Liver (tissue), 8 donors: ENCODE measurements at regions not wholly inside any gene's neighbourhood (a gene's known extent, or its start where the extent isn't known, plus 50 kb on each side); places are given as distances from the start of the nearest gene placed in this dataset.
A peak's percentile ranks its signal among the peaks of the same experiment; 100 is the strongest.

ENCODE experiments used
- DNase-seq: peaks from one replicate; pipeline ENCODE4 v3.0.0-alpha.2; 2017; ENCODE audit warnings: low spot score
- H3K27ac ChIP-seq, 2 donors: one replicate each; pipeline ENCODE4 v1.7.0; 2013; ENCODE audit warnings: inconsistent platforms in 2 of 2, low read length in 2 of 2, control low read depth in 1 of 2, low read depth in 1 of 2, mild to moderate bottlenecking in 1 of 2
- H3K27me3 ChIP-seq, 4 donors: one replicate each; pipeline versions ENCODE4 v1.6.1 to v1.7.0; 2013; ENCODE audit warnings: low read length in 3 of 4, inconsistent platforms in 1 of 4, mild to moderate bottlenecking in 1 of 4, moderate library complexity in 1 of 4; ENCODE audit not compliant: control insufficient read depth in 4 of 4, insufficient read depth in 4 of 4
- H3K36me3 ChIP-seq, 4 donors: one replicate each; pipeline versions ENCODE4 v1.6.1 to v1.7.0; 2013; ENCODE audit warnings: low read length in 3 of 4, mild to moderate bottlenecking in 3 of 4, low read depth in 1 of 4, moderate library complexity in 1 of 4; ENCODE audit not compliant: control insufficient read depth in 4 of 4, insufficient read depth in 3 of 4
- H3K4me1 ChIP-seq, 4 donors: one replicate each; pipeline versions ENCODE4 v1.6.1 to v1.7.0; 2013; ENCODE audit warnings: low read length in 3 of 4, mild to moderate bottlenecking in 3 of 4, moderate library complexity in 1 of 4; ENCODE audit not compliant: control insufficient read depth in 4 of 4, insufficient read depth in 4 of 4
- H3K4me3 ChIP-seq, 3 donors: one replicate each; pipeline versions ENCODE4 v1.6.1 to v1.7.0; 2013; ENCODE audit warnings: low read length in 3 of 3, control low read depth in 1 of 3, low read depth in 1 of 3, mild to moderate bottlenecking in 1 of 3
- H3K9ac ChIP-seq, 2 donors: one replicate each; pipeline ENCODE4 v1.7.0; 2013; ENCODE audit warnings: low read length in 2 of 2, mild to moderate bottlenecking in 2 of 2, moderate library complexity in 2 of 2, control low read depth in 1 of 2, low read depth in 1 of 2
- H3K9me3 ChIP-seq, 4 donors: one replicate each; pipeline versions ENCODE4 v1.6.1 to v1.7.0; 2013; ENCODE audit warnings: low read length in 3 of 4; ENCODE audit not compliant: control insufficient read depth in 4 of 4
- EGR1 ChIP-seq, 2 donors: IDR thresholded peaks; 2 replicates each; pipeline ENCODE4 v1.6.1; 2016 to 2018; ENCODE audit warnings: antibody characterized with exemption in 2 of 2, low read depth in 2 of 2
- FOXA1 ChIP-seq: IDR thresholded peaks from 2 replicates; pipeline ENCODE4 v1.6.1; 2016; ENCODE audit warnings: antibody characterized with exemption
- FOXA2 ChIP-seq: IDR thresholded peaks from 2 replicates; pipeline ENCODE4 v1.6.1; 2016; ENCODE audit warnings: antibody characterized with exemption
- GABPA ChIP-seq, 2 donors: IDR thresholded peaks in 1 of 2; conservative IDR thresholded peaks in 1 of 2; 2 replicates each; pipeline ENCODE4 v1.6.1; 2016; ENCODE audit warnings: antibody characterized with exemption in 2 of 2, mild to moderate bottlenecking in 1 of 2, moderate library complexity in 1 of 2
- HNF4A ChIP-seq, 2 donors: conservative IDR thresholded peaks; 2 replicates each; pipeline ENCODE4 v1.6.1; 2016; ENCODE audit warnings: antibody characterized with exemption in 2 of 2, mild to moderate bottlenecking in 2 of 2
- HNF4G ChIP-seq: IDR thresholded peaks from 2 replicates; pipeline ENCODE4 v1.6.1; 2016; ENCODE audit warnings: antibody characterized with exemption
- JUND ChIP-seq, 2 donors: IDR thresholded peaks; 2 replicates each; pipeline ENCODE4 v1.6.1; 2016; ENCODE audit warnings: antibody characterized with exemption in 2 of 2
- NR2F2 ChIP-seq: IDR thresholded peaks from 2 replicates; pipeline ENCODE4 v1.6.1; 2016; ENCODE audit warnings: antibody characterized with exemption
- RAD21 ChIP-seq, 2 donors: IDR thresholded peaks; 2 replicates each; pipeline ENCODE4 v1.6.1; 2016; ENCODE audit warnings: antibody characterized with exemption in 2 of 2, mild to moderate bottlenecking in 2 of 2
- RXRA ChIP-seq, 2 donors: IDR thresholded peaks; 2 replicates each; pipeline ENCODE4 v1.6.1; 2017 to 2018; ENCODE audit warnings: antibody characterized with exemption in 2 of 2, mild to moderate bottlenecking in 1 of 2
- SP1 ChIP-seq: IDR thresholded peaks from 2 replicates; pipeline ENCODE4 v1.6.1; 2018; ENCODE audit warnings: antibody characterized with exemption, mild to moderate bottlenecking
- YY1 ChIP-seq: IDR thresholded peaks from 2 replicates; pipeline ENCODE4 v1.6.1; 2016; ENCODE audit warnings: antibody characterized with exemption, mild to moderate bottlenecking
- WGBS: extraction: QIAGEN DNeasy Blood & Tissue Kit; methylation state at CpG from one replicate; pipeline ENCODE4 v1.1.7; 2013; 5-methylcytosine and 5-hydroxymethylcytosine counted together
- TF ChIP-seq, protein P1 (sequence below): IDR thresholded peaks from 2 replicates; pipeline ENCODE4 v1.6.1; 2016; ENCODE audit warnings: antibody characterized with exemption
- TF ChIP-seq, protein P2 (sequence below): IDR thresholded peaks from 2 replicates; pipeline ENCODE4 v1.6.1; 2016; ENCODE audit warnings: antibody characterized with exemption, mild to moderate bottlenecking
- TF ChIP-seq, protein P3 (sequence below): IDR thresholded peaks from 2 replicates; pipeline ENCODE4 v1.6.1; 2016; ENCODE audit warnings: antibody characterized with exemption
- TF ChIP-seq, protein P4 (sequence below): IDR thresholded peaks from 2 replicates; pipeline ENCODE4 v1.6.1; 2016; ENCODE audit warnings: antibody characterized with exemption
- TF ChIP-seq, protein P5 (sequence below): fragments of 150-350 bp; IDR thresholded peaks from 2 replicates; pipeline ENCODE4 v1.5.1; 2017; ENCODE audit warnings: improper control_type of control experiment, low read depth, low read length; ENCODE audit not compliant: missing input control
- donor health status: healthy.
- donor health status: healthy.
- donor health status: healthy.
- donor health status: healthy.
- donor health status: healthy.

DNA sequence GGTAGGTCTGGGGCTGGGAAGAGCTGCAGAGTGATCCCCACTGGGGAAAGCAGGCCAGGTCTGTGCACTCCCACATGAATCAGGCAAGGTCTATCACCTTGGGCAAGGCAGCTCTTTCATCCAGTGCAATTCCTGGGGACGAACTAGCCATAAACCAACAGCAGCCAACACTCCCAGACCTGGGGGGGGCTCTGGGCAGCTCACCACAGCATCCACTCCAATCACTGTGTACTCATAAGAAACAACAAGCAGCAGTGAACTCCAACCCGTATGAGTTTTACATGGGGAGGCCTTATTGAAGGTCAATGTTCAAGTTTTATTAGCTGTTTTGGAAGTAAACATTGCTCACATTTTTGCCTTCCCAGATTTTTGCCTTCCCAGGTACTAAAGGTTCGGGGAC, 157.4 kb upstream of the NAV2 start:
- no peak overlapping the region for H3K4me3 ChIP-seq
- 25% methylated on average over 3 of the region's 3 CpGs for WGBS
- H3K27ac ChIP-seq = peak overlapping the region in 1 of 2 donors; percentile 58
- H3K9me3 ChIP-seq = no peaks in the 10 kb centered on the region
- H3K27me3 ChIP-seq = no peaks in the 10 kb centered on the region
- no peaks in the 10 kb centered on the region for H3K36me3 ChIP-seq
- no peak for DNase-seq
- H3K4me1 ChIP-seq = peaks cover 8 to 36% (median 29%) of the 10 kb centered on the region in 4 donors
- TF ChIP-seq NR2F2 (no peak), YY1 (peak; percentile 46), RXRA (IDR thresholded peaks at IDR 0.05) (peak; percentile 69 to 87), HNF4G (peak; percentile 49), HNF4A (conservative IDR thresholded peaks at IDR 0.05) (peak; percentile 85 to 86), GABPA (IDR thresholded peaks at IDR 0.05 in 1 of 2, conservative IDR thresholded peaks at IDR 0.05 in 1 of 2) (no peak), RAD21 (IDR thresholded peaks at IDR 0.05) (peak; percentile 50 to 62), FOXA1 (peak; percentile 70), JUND (IDR thresholded peaks at IDR 0.05) (peak in 1 of 2 donors; percentile 60), SP1 (peak; percentile 80), EGR1 (IDR thresholded peaks at IDR 0.05; ENCODE audit: low read depth in 2 of 2) (peak in 1 of 2 donors; percentile 25), FOXA2 (peak; percentile 65)
- TF ChIP-seq, protein P1, sequence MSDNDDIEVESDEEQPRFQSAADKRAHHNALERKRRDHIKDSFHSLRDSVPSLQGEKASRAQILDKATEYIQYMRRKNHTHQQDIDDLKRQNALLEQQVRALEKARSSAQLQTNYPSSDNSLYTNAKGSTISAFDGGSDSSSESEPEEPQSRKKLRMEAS = peak; percentile 73
- TF ChIP-seq, protein P2, sequence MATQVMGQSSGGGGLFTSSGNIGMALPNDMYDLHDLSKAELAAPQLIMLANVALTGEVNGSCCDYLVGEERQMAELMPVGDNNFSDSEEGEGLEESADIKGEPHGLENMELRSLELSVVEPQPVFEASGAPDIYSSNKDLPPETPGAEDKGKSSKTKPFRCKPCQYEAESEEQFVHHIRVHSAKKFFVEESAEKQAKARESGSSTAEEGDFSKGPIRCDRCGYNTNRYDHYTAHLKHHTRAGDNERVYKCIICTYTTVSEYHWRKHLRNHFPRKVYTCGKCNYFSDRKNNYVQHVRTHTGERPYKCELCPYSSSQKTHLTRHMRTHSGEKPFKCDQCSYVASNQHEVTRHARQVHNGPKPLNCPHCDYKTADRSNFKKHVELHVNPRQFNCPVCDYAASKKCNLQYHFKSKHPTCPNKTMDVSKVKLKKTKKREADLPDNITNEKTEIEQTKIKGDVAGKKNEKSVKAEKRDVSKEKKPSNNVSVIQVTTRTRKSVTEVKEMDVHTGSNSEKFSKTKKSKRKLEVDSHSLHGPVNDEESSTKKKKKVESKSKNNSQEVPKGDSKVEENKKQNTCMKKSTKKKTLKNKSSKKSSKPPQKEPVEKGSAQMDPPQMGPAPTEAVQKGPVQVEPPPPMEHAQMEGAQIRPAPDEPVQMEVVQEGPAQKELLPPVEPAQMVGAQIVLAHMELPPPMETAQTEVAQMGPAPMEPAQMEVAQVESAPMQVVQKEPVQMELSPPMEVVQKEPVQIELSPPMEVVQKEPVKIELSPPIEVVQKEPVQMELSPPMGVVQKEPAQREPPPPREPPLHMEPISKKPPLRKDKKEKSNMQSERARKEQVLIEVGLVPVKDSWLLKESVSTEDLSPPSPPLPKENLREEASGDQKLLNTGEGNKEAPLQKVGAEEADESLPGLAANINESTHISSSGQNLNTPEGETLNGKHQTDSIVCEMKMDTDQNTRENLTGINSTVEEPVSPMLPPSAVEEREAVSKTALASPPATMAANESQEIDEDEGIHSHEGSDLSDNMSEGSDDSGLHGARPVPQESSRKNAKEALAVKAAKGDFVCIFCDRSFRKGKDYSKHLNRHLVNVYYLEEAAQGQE = no peak
- TF ChIP-seq, protein P3, sequence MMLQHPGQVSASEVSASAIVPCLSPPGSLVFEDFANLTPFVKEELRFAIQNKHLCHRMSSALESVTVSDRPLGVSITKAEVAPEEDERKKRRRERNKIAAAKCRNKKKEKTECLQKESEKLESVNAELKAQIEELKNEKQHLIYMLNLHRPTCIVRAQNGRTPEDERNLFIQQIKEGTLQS = no peak
- TF ChIP-seq, protein P4, sequence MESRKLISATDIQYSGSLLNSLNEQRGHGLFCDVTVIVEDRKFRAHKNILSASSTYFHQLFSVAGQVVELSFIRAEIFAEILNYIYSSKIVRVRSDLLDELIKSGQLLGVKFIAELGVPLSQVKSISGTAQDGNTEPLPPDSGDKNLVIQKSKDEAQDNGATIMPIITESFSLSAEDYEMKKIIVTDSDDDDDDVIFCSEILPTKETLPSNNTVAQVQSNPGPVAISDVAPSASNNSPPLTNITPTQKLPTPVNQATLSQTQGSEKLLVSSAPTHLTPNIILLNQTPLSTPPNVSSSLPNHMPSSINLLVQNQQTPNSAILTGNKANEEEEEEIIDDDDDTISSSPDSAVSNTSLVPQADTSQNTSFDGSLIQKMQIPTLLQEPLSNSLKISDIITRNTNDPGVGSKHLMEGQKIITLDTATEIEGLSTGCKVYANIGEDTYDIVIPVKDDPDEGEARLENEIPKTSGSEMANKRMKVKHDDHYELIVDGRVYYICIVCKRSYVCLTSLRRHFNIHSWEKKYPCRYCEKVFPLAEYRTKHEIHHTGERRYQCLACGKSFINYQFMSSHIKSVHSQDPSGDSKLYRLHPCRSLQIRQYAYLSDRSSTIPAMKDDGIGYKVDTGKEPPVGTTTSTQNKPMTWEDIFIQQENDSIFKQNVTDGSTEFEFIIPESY = peak; percentile 47
- no peak overlapping the region for H3K9ac ChIP-seq

DNA sequence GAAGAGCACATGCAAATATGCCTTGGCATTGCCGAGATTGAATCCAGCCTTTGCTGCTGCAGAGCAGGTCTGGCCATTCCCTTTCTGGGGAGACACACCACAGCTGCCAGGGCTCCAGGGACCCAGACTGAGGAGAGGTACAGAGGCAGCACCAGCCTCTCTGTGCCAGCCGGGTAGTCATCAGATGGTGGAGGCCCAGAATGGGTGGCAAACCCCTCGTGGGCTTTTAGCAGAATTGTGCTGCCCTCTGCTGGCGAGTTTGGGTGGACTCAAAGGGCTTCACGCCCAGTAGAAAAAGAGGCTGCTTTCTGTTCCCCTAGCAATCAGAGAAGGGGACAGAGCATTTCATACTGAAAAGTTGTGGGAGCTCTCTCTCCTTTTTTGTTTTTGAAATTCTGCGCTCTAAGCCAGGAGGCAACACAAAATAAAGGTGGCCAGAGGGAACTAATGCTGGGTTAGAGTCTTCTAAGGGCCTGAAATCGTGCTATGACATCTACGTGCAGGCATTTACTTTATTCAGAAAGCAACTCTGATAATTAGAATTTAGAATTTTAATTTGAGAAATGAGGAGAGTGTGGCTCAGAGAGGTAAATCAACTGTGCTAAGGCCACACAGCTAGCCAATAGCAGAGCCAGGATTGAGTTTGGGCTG, 158.8 kb upstream of the NAV2 start:
- no peaks in the 10 kb centered on the region for H3K36me3 ChIP-seq
- H3K4me1 ChIP-seq = peaks cover 8 to 36% (median 29%) of the 10 kb centered on the region in 4 donors
- 35% methylated on average over 8 of the region's 8 CpGs for WGBS
- TF ChIP-seq EGR1 (IDR thresholded peaks at IDR 0.05; ENCODE audit: low read depth in 2 of 2) (no peak), YY1 (no peak), HNF4A (conservative IDR thresholded peaks at IDR 0.05) (peak; percentile 4 to 13), JUND (IDR thresholded peaks at IDR 0.05) (no peak), RAD21 (IDR thresholded peaks at IDR 0.05) (peak; percentile 99), FOXA1 (no peak)
- TF ChIP-seq, protein P5, sequence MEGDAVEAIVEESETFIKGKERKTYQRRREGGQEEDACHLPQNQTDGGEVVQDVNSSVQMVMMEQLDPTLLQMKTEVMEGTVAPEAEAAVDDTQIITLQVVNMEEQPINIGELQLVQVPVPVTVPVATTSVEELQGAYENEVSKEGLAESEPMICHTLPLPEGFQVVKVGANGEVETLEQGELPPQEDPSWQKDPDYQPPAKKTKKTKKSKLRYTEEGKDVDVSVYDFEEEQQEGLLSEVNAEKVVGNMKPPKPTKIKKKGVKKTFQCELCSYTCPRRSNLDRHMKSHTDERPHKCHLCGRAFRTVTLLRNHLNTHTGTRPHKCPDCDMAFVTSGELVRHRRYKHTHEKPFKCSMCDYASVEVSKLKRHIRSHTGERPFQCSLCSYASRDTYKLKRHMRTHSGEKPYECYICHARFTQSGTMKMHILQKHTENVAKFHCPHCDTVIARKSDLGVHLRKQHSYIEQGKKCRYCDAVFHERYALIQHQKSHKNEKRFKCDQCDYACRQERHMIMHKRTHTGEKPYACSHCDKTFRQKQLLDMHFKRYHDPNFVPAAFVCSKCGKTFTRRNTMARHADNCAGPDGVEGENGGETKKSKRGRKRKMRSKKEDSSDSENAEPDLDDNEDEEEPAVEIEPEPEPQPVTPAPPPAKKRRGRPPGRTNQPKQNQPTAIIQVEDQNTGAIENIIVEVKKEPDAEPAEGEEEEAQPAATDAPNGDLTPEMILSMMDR = peak; percentile 90
- TF ChIP-seq, protein P2 = no peak
- TF ChIP-seq, protein P4 = no peak

More for the DNA sequence above, 158.8 kb upstream of the NAV2 start:
- Histone ChIP-seq H3K9ac (no peak overlapping the region), H3K9me3 (no peaks in the 10 kb centered on the region), H3K4me3 (no peak overlapping the region), H3K27ac (no peak overlapping the region), H3K27me3 (no peaks in the 10 kb centered on the region)
- DNase-seq = peak; percentile 79
